Esophagus muscularis mucosa (tissue), 4 donors: ENCODE measurements at regions not wholly inside any gene's neighbourhood (a gene's known extent, or its start where the extent isn't known, plus 50 kb on each side); places are given as distances from the start of the nearest gene placed in this dataset.

Experiments used
- DNase-seq: peaks from one replicate; pipeline ENCODE4 v3.0.0-alpha.2; 2017; ENCODE audit errors: extremely low spot score
- H3K27ac ChIP-seq, 4 donors: fragments of 200-600 bp; sonication (generic); replicated peaks in 1 of 4; 1 replicate in 3 of 4; 2 replicates in 1 of 4; pipeline ENCODE4 v1.5.1; 2016 to 2019; ENCODE audit warnings: mild to moderate bottlenecking in 1 of 4
- H3K27me3 ChIP-seq, 4 donors: fragments of 200-600 bp; sonication (generic); one replicate each; pipeline versions ENCODE4 v1.5.1 to v1.6.0; 2016 to 2019
- H3K36me3 ChIP-seq, 4 donors: fragments of 200-600 bp; sonication (generic); one replicate each; pipeline ENCODE4 v1.5.1; 2016 to 2019
- H3K4me1 ChIP-seq, 4 donors: fragments of 200-600 bp; sonication (generic); one replicate each; pipeline ENCODE4 v1.5.1; 2016 to 2019
- H3K4me3 ChIP-seq, 4 donors: fragments of 200-600 bp; sonication (generic); 1 replicate in 2 of 4; 2 replicates in 2 of 4; pipeline ENCODE4 v1.5.1; 2016 to 2019; ENCODE audit warnings: mild to moderate bottlenecking in 4 of 4, moderate library complexity in 1 of 4
- H3K9me3 ChIP-seq, 4 donors: fragments of 200-600 bp; sonication (generic); 1 replicate in 3 of 4; 2 replicates in 1 of 4; pipeline ENCODE4 v1.5.1; 2016 to 2019
- EP300 ChIP-seq: sonication (generic); formaldehyde crosslinking; IDR thresholded peaks from one replicate; pipeline ENCODE4 v1.6.1; 2017; ENCODE audit warnings: antibody characterized with exemption
- POLR2A ChIP-seq: fragments of 450-650 bp; IDR thresholded peaks from one replicate; pipeline ENCODE4 v1.6.1; 2017; ENCODE audit warnings: antibody characterized with exemption, moderate library complexity, mild to moderate bottlenecking, low read depth
- POLR2AphosphoS5 ChIP-seq, 2 donors: sonication (generic); formaldehyde crosslinking; IDR thresholded peaks; one replicate each; pipeline ENCODE4 v1.6.1; 2017; ENCODE audit warnings: antibody characterized with exemption in 2 of 2
- WGBS: methylation state at CpG from one replicate; pipeline ENCODE4 v1.1.5; 2018; 5-methylcytosine and 5-hydroxymethylcytosine counted together
- intact Hi-C: fragments of 100-400 bp; cut with DNase I; formaldehyde crosslinking; loops from one replicate; pipeline ENCODE4 v1.15.1; 2023
- TF ChIP-seq, protein P1 (sequence below), 3 experiments: fragments of 200-600 bp in 2 of 3; fragments of 450-650 bp in 1 of 3; sonication (generic) in 2 of 3; IDR thresholded peaks; one replicate each; pipeline ENCODE4 v1.5.1; 2017 to 2019; ENCODE audit warnings: antibody characterized with exemption in 3 of 3, mild to moderate bottlenecking in 2 of 3, moderate library complexity in 1 of 3

DNA sequence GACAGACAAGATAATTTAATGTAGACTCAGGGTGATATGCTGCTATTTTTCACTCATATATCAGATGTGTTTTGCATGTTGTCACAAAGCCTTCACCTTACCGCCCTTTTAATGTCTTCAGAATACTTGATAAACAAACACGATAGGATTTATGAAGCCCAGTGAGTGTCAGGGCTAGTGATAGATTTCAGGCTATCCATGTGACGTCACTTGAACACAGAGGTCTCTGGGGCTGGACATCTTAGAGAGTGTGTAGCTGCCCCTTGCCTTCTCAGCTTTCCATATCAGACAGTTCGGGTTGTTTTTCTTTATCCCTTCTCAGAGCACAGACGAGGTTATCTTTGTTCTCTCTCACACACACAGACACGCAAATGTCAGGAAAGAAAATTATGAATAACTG, 105.3 kb upstream of the GSC start:
- TF ChIP-seq POLR2AphosphoS5 (IDR thresholded peaks at IDR 0.05) (no peak), POLR2A (no peak), EP300 (no peak)
- TF ChIP-seq, protein P1, sequence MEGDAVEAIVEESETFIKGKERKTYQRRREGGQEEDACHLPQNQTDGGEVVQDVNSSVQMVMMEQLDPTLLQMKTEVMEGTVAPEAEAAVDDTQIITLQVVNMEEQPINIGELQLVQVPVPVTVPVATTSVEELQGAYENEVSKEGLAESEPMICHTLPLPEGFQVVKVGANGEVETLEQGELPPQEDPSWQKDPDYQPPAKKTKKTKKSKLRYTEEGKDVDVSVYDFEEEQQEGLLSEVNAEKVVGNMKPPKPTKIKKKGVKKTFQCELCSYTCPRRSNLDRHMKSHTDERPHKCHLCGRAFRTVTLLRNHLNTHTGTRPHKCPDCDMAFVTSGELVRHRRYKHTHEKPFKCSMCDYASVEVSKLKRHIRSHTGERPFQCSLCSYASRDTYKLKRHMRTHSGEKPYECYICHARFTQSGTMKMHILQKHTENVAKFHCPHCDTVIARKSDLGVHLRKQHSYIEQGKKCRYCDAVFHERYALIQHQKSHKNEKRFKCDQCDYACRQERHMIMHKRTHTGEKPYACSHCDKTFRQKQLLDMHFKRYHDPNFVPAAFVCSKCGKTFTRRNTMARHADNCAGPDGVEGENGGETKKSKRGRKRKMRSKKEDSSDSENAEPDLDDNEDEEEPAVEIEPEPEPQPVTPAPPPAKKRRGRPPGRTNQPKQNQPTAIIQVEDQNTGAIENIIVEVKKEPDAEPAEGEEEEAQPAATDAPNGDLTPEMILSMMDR (IDR thresholded peaks at IDR 0.05) = no peak
- 54% methylated on average over 6 of the region's 6 CpGs for WGBS
- Histone ChIP-seq H3K9me3 (no peaks in the 10 kb centered on the region), H3K27ac (no peak overlapping the region), H3K4me1 (no peaks in the 10 kb centered on the region), H3K27me3 (peaks cover 0 to 23% (median 2%) of the 10 kb centered on the region in 4 donors), H3K36me3 (no peaks in the 10 kb centered on the region), H3K4me3 (no peak overlapping the region)
- DNase-seq = no peak
- intact Hi-C loops = no loop called here

DNA sequence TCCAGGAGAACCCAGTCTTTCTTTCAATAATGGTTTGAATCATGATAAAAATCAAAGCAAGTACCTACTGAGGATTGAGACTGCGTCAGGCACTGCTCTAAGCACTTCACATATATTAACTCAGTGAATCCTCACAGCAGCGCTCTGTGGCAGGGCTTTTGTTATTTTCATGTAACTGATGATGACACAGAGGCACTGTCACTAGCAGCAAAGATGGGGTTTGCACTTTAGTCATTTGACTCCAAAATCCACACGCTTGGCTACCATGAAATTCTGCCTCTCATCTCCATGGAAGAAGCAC, 98.8 kb upstream of the GSC start:
- intact Hi-C loops = no loop called here
- H3K9me3 ChIP-seq = no peaks in the 10 kb centered on the region
- DNase-seq = no peak
- peaks cover 0 to 6% (median 3%) of the 10 kb centered on the region in 4 donors for H3K4me1 ChIP-seq
- H3K27ac ChIP-seq = no peak overlapping the region
- TF ChIP-seq EP300 (no peak), POLR2A (no peak), POLR2AphosphoS5 (IDR thresholded peaks at IDR 0.05) (no peak)
- TF ChIP-seq, protein P1 (IDR thresholded peaks at IDR 0.05) = no peak
- 91% methylated on average over 3 of the region's 3 CpGs for WGBS
- no peak overlapping the region for H3K4me3 ChIP-seq
- H3K36me3 ChIP-seq = no peaks in the 10 kb centered on the region
- H3K27me3 ChIP-seq = peaks cover 0 to 51% (median 8%) of the 10 kb centered on the region in 4 donors

DNA sequence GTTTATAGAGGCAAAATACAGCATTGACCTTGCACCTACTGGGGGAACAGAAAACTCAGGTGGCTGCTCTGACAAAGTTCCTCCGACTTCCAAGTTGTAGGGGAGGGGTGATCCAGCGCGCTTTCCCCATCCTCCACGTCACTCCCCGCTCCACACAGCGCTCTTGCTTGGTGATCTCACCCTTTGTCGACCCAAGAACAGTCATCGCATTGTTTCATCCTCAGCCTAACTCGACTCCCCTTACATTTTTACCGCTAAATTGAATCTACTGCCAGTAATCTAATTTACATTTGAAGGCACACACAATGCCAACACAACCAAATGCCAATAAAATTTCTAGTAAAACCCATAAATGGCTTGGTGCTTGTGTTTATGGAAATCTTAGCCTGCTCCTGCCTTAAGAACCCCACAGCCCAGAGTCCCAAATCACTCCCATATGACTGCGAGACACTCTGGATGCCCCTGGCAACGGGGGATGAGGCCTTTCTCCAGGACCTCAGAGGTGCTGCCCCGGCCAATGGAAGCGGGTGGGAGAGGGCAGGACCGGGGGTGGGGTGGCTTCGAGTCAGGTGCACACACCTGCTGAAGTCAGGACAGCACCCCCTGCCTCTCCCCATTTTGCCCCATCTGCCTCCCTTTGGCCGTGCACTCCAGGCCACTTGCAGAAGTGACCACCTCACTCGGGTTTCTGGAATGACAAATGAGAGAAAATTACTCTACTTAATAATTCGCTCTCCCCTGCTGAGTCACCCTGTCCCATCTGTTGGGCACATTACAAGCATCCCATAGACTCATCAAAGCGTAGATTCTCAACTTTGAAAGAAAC, 98.2 kb upstream of the GSC start:
- H3K4me1 ChIP-seq = peaks cover 0 to 6% (median 3%) of the 10 kb centered on the region in 4 donors
- no peaks in the 10 kb centered on the region for H3K36me3 ChIP-seq
- no peak overlapping the region for H3K27ac ChIP-seq
- H3K27me3 ChIP-seq = peaks cover 0 to 53% (median 8%) of the 10 kb centered on the region in 4 donors
- intact Hi-C loops = no loop called here
- no peak for DNase-seq
- TF ChIP-seq, protein P1 (IDR thresholded peaks at IDR 0.05) = no peak
- no peak for TF ChIP-seq POLR2A
- no peak for TF ChIP-seq EP300
- no peak for TF ChIP-seq POLR2AphosphoS5 (IDR thresholded peaks at IDR 0.05)
- H3K4me3 ChIP-seq = no peak overlapping the region
- H3K9me3 ChIP-seq = no peaks in the 10 kb centered on the region
- 67% methylated on average over 19 of the region's 20 CpGs for WGBS

DNA sequence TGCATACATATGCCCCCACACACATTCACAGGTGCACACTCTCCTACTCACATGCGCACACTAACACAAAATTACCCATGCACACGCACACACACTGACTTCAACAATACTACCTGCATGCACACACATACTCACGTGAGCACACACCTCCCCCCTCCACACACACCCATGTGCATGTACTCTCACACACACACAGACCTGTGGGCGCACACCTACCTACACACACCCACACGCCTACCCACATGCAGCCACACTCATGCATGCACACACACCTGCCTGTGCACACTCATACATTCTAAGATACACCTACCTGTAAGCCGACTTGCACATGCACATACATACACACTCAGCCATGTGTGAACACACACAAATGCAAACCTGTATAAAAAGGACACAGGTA, 97.3 kb upstream of the GSC start:
- no peak for DNase-seq
- H3K27ac ChIP-seq = no peak overlapping the region
- no peaks in the 10 kb centered on the region for H3K36me3 ChIP-seq
- intact Hi-C loops = no loop called here
- peaks cover 0 to 54% (median 8%) of the 10 kb centered on the region in 4 donors for H3K27me3 ChIP-seq
- TF ChIP-seq, protein P1 (IDR thresholded peaks at IDR 0.05) = no peak
- TF ChIP-seq EP300 (no peak), POLR2A (no peak), POLR2AphosphoS5 (IDR thresholded peaks at IDR 0.05) (no peak)
- no peak overlapping the region for H3K4me3 ChIP-seq
- no peaks in the 10 kb centered on the region for H3K9me3 ChIP-seq
- H3K4me1 ChIP-seq = peaks cover 0 to 6% (median 3%) of the 10 kb centered on the region in 4 donors
- 100% methylated on average over 6 of the region's 6 CpGs for WGBS
